ENCODE measurements at regions not wholly inside any gene's neighbourhood (a gene's known extent, or its start where the extent isn't known, plus 50 kb on each side); places are given as distances from the start of the nearest gene placed in this dataset.
"Not testable (repeated sequence)": the region's sequence is repeated elsewhere in the genome, so short reads cannot be mapped to it uniquely, and the experiment has no call there.

GRCh38 chr4:170801771-170802170, 712.0 kb upstream of the AADAT start:
- no peak for DNase-seq (ENCODE audit: low read depth)

DNA sequence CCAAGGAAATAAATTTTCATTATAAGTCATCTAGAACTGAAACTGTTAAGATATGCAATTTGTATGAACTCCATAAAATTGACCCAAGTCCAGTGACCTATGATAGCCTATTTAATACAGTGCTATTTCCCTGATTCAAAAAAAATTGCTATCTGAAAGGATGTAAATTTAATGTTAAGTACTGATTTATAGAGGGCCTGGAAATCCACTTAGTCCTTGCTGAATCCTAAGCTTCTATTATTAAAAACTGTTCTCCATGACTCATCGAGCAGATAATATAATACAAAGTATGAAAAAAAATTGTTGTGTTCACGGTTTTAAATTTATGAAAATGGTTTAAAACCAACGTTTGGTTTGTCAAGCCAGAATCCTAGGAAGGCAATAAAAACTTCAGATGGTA, 704.8 kb upstream of the AADAT start:
- DNase-seq (ENCODE audit: low read depth) = no peak

- DNase-seq (ENCODE audit: low read depth) = not testable (repeated sequence)
Measured at GRCh38 chr4:170788540-170789051, 698.8 kb upstream of the AADAT start.

DNA sequence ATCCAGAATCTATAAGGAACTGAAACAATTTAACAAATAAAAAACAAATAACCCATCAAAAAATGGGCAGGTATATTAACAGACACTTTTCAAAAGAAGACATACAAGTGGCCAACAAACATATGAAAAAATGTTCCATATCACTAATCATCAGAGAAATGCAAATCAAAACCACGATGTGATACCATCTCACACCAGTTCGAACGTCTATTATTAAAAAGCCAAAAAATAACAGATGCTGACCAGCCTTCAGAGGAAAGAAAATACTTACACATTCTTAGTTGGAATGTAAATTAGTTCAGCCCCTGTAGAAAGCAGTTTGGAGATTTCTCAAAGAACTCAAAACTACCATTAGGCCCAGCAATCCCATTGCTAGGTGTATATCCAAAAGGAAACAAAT, 687.9 kb upstream of the AADAT start:
- DNase-seq (ENCODE audit: low read depth) = no peak

- no peak for DNase-seq (ENCODE audit: low read depth)
Measured at GRCh38 chr4:170776983-170777382, 687.2 kb upstream of the AADAT start.

DNA sequence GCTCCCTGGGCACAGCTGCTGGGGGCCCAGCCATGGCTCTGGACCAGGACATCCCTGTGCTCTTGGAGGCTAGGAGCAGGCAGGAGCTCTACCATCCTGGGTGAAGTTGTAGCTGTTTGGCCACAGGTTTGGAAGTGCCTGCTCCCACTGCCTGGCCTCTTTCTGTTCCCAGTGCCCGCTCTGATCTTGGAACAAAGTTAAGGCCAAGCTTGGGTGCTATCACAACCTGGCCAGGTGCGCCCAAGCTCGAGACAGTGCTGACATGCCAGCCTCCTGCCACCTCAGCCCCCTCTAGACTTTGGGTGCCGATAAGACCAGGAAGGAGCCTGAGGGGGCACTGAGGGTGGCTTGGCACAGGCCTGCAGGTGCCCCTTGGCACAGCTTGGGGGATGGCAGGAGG, 686.1 kb upstream of the AADAT start:
- no peak for DNase-seq (ENCODE audit: low read depth)

DNA sequence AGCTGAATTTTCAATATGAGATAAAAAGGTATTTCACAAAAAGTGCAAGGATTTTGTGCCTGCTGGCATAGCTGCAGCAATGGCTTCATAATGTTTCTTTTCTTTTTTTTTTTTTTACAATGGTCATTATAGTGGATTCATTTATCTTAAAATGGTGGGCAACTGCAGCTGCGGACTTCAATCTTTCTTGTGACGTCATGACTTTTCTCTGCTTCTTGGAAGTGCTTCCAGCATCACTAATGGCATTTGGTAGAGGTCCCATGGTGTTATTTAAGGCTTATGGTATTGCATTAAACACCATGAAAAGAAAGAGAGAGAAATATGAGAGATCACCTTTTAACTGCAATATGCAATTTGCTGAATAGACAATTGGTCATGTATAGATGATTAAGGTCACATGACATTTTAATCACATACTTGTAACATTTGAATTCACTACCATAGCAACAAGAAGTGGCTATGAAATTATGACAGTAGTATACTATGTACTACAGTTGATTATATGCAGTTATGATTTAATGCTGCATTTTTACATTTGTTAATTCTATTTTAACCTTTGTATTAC, 684.0 kb upstream of the AADAT start:
- no peak for DNase-seq (ENCODE audit: low read depth)

DNA sequence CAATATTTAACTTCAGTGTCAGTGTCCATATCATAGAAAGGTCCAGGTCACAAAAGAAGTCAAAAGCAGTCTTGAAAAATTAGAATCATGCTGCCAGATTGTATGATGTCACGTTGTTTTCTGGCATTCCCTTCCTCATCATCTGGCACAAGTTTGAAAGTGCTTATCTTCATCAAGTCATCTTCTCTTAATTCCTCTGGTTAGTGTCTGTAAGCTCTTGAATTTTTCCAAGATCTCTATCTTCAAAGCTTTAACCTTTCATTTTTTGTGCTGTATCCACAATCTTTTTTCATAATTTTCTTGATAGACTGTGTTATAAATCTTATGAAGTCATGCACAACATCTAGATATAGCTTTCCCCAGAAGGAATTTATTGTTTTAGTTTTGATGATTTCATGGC, 682.7 kb upstream of the AADAT start:
- no peak for DNase-seq (ENCODE audit: low read depth)

DNA sequence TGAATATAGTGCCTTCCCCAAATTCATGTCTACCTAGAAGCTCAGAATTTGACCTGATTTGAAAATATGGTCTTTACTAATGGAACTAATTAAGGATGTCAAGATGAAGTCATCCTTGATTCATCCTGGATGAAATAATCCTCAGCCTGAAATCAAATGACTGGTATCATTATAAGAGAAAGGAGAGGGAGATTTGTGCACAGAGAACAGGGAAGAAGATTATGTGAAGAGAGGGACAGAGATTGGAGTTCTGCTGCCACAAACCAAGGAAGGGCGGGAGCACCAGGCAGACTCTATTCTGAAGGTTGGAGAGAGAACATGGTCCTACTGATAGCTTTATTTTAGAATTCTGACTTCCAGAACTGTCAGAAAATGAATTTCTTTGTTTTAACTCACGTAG, 680.9 kb upstream of the AADAT start:
- no peak for DNase-seq (ENCODE audit: low read depth)

- no peak for DNase-seq (ENCODE audit: low read depth)
Measured at GRCh38 chr4:170769862-170770261, 680.1 kb upstream of the AADAT start.

DNA sequence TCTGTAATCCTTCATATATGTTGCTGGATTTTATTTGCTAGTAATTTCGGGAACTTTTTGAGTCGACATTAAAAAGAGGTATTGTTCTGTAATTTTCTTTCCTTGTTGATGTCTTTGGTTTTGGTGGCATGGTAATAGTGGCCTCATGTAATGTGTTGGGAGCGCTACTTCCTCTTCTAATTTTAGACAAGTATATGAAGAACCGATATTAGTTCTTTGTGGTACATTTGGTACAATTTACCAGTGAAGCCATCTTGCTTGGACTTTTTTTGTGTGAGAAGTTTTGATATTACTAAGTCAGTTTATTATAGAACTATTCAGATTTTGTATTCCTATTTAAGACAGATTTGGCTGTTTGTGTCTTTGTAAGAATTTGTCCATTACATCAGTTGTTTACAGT, 669.2 kb upstream of the AADAT start:
- DNase-seq (ENCODE audit: low read depth) = no peak

- no peak for DNase-seq (ENCODE audit: low read depth)
Measured at GRCh38 chr4:170750519-170750918, 660.8 kb upstream of the AADAT start.

- DNase-seq (ENCODE audit: low read depth) = no peak
Measured at GRCh38 chr4:170748975-170749374, 659.2 kb upstream of the AADAT start.

DNA sequence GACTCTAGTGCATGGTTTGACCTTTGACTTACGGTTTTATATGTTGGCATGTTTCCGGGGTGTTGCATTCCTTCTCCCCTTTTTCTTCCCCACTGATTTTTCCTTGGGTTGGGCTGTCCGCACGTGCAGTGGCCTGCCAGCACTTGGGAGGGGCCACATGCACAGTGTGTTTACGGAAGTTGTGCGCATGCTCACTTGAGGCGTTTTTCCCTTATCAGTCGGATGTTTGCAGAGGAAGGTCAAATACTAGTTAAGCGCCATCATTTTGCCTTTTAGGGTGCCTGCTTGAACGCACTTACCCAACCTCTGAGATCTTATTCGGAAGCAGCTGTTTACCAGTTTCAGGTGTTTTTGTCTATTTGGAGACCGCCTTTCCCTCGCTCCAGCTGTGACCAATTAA, 653.9 kb upstream of the AADAT start:
- DNase-seq (ENCODE audit: low read depth) = no peak

DNA sequence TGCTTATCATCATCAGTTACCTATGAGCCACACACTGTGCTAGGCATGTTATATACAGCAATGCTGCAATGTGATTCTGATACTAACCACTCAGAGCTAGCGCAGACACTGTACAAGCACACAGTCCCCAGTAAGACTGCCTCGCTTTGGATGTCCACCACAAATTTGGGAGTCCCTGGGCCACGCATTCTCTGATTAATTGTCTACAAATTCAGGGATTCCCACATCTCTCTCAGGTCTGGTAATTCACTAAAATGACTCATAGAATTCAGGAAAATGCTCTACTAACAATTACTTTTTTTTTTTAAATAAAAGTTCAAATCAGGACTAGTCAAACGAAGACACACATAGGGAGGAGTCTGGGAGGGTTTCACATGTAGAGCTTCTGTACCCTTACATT, 652.1 kb upstream of the AADAT start:
- no peak for DNase-seq (ENCODE audit: low read depth)

DNA sequence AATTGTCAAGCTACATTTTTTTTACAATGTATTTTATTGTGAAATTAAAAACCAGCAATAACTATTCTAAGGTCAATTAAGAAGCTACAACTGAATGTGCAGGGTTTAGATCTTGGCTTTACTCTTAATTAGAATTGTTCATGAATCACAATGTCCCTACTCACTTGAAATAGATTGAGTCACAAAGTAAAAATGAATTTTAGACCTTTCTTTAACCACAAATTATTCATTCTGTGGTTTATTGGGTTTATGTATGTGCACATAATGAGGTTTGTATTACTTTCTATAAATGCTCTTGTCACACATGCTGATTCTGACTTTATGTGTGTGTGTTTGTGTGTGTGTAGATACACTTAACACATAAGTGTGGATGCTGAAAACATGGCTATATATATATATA, 647.0 kb upstream of the AADAT start:
- DNase-seq (ENCODE audit: low read depth) = no peak

GRCh38 chr4:170729897-170730296, 640.1 kb upstream of the AADAT start:
- DNase-seq (ENCODE audit: low read depth) = no peak

DNA sequence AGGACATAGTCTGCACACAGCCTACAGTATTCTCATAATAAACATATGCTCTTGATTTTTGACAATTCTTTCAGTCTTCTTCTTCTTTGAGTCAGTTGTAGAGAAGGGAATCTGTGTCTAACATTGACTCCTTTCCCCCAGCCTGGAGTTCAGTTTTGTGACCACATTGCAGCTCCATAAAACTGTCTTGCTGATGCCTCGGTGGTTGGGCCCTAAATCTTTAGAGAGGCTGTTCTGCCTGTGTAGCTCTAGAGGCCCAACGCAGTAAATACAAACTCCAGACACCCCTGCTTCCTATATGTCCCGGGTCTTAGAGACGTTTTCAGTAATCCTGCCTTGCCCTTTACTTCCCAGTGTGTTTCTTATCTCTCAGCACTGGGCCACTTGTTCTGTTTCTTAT, 639.5 kb upstream of the AADAT start:
- DNase-seq (ENCODE audit: low read depth) = no peak

- no peak for DNase-seq (ENCODE audit: low read depth)
Measured at GRCh38 chr4:170724191-170724590, 634.4 kb upstream of the AADAT start.

DNA sequence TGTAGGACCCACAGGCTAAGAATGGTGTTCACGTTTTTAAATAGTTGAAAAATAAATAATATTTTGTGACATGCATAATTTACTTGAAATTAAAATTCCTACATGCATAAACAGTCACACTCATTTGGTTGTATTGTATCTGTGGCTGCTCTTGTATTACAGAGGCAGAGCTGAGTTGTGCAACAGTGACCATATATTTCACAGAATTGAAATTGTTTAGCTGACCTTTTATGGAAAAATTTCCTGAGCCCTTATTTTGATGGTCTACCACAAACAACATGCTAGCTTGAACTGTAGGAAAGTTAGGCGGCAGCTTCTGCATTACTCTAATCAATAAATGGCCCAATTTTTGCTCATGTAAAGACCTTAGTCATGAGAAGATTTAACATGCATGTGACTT, 633.4 kb upstream of the AADAT start:
- no peak for DNase-seq (ENCODE audit: low read depth)

DNA sequence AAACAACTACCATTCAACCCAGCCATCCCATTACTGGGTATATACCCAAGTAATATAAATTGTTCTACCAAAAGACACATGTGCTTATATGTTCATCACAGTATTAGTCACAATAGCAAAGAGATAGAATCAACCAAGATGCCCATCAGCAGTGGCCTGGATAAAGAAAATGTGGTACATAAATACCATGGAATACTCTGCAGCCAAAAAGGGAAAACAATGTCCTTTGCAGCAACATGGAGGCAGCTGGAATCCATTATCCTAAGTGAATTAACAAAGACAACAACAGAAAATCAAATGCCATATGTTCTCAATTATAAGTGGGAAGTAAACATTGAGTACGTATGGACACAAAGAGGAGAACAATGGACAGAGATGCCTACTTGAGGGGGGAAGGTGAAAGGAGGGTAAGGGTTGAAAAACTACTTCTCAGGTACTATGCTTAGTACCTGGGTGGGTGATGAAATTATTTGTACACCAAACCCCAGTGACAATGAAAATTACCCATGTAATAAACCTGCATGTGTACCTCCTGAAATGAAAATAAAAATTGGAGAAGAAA, 632.1 kb upstream of the AADAT start:
- DNase-seq (ENCODE audit: low read depth) = no peak

DNA sequence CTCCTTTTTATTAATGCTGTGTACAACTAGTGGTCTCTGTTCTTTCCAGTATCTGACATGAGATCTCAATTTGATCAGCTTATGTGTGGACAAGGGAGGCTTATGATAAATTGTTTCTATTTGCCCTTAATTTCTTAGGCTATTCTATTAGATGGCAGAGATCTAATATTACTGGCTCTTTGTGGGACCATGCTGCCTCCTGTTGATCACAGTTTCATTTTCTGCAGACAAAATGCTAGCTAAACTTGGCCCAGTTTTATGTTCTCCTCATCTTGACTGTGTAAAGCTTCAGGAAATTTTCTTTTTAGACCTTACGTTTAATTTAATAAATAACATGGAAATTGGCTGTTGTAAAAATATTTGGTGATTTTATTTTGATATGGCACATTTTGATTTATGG, 627.1 kb upstream of the AADAT start:
- DNase-seq (ENCODE audit: low read depth) = no peak

GRCh38 chr4:170705907-170706306, 616.2 kb upstream of the AADAT start:
- no peak for DNase-seq (ENCODE audit: low read depth)

DNA sequence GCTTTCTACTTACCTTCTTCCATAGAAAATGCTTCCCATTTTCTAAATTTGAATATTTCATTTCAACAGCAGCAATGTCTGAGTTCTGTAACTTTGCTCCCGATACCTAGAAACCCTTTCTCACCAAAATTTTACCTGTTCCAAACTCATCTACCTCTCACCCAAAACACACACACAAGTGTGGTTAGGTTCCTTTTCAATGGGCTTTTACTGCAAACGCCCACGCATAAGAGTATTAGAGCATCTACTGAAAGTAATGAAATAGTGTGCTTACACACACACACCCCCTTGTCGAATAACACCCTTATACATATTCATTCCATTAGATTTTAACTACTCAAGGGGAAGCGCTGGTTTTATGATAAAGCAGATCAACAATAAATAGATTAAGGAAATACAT, 610.3 kb upstream of the AADAT start:
- no peak for DNase-seq (ENCODE audit: low read depth)

Measured in non-pigmented ciliary epithelial cell (primary cell).